Adrenal gland (tissue), 5 donors: ENCODE measurements at regions not wholly inside any gene's neighbourhood (a gene's known extent, or its start where the extent isn't known, plus 50 kb on each side); places are given as distances from the start of the nearest gene placed in this dataset.
"Not testable (repeated sequence)": the region's sequence is repeated elsewhere in the genome, so short reads cannot be mapped to it uniquely, and the experiment has no call there.

Source experiments
- CTCF ChIP-seq, 6 experiments: fragments of 450-650 bp in 4 of 6; fragments of 200-600 bp in 2 of 6; sonication (generic) in 1 of 6; IDR thresholded peaks; 1 replicate in 5 of 6; 2 replicates in 1 of 6; pipeline versions ENCODE4 v1.5.1 to v1.8.0; 2016 to 2021; ENCODE audit warnings: antibody characterized with exemption in 6 of 6, mild to moderate bottlenecking in 2 of 6, moderate library complexity in 1 of 6
- POLR2A ChIP-seq, 2 donors: fragments of 450-650 bp; IDR thresholded peaks; one replicate each; pipeline ENCODE4 v1.6.1; 2017; ENCODE audit warnings: antibody characterized with exemption in 2 of 2, mild to moderate bottlenecking in 2 of 2, moderate library complexity in 1 of 2
- donor health status: DM: no; HTN: no; CAD: no.

- not testable (repeated sequence) for TF ChIP-seq CTCF, POLR2A (IDR thresholded peaks at IDR 0.05)
These were observed 642.4 kb upstream of the DPP6 start for GRCh38 chr7:153409567-153410342.
